Heart left ventricle (tissue), 16 donors: ENCODE measurements at regions not wholly inside any gene's neighbourhood (a gene's known extent, or its start where the extent isn't known, plus 50 kb on each side); places are given as distances from the start of the nearest gene placed in this dataset.
"Not testable (repeated sequence)": the region's sequence is repeated elsewhere in the genome, so short reads cannot be mapped to it uniquely, and the experiment has no call there.

Experiments
- ATAC-seq, 4 donors: fragments of 200-7000 bp; cut with Tn5 transposase; one replicate each; pipeline ENCODE4 v1.9.1; 2020 to 2022; ENCODE audit warnings: moderate library complexity in 4 of 4, mild to moderate bottlenecking in 3 of 4, moderate number of reproducible peaks in 1 of 4
- DNase-seq, 5 donors: peaks; one replicate each; pipeline ENCODE4 v3.0.0-alpha.2; 2020
- H3K27ac ChIP-seq, 12 donors: fragments of 200-600 bp; sonication (generic) in 4 of 12; one replicate each; pipeline versions ENCODE4 v1.5.0 to v1.8.0; 2016 to 2022; ENCODE audit warnings: mild to moderate bottlenecking in 2 of 12
- H3K27me3 ChIP-seq, 9 donors: fragments of 200-600 bp; sonication (generic) in 2 of 9; one replicate each; pipeline versions ENCODE4 v1.5.1 to v1.8.0; 2016 to 2022; ENCODE audit warnings: mild to moderate bottlenecking in 3 of 9
- H3K36me3 ChIP-seq, 9 donors: fragments of 200-600 bp; sonication (generic) in 2 of 9; one replicate each; pipeline versions ENCODE4 v1.5.0 to v1.8.0; 2018 to 2022; ENCODE audit warnings: mild to moderate bottlenecking in 2 of 9
- H3K4me1 ChIP-seq, 12 donors: fragments of 200-600 bp; sonication (generic) in 4 of 12; one replicate each; pipeline versions ENCODE4 v1.5.0 to v1.8.0; 2016 to 2022; ENCODE audit warnings: mild to moderate bottlenecking in 3 of 12
- H3K4me3 ChIP-seq, 12 donors: fragments of 200-600 bp; sonication (generic) in 4 of 12; one replicate each; pipeline versions ENCODE4 v1.5.0 to v1.8.0; 2017 to 2022; ENCODE audit warnings: mild to moderate bottlenecking in 9 of 12, moderate library complexity in 4 of 12
- H3K9me3 ChIP-seq, 12 donors: fragments of 200-600 bp; sonication (generic) in 4 of 12; one replicate each; pipeline versions ENCODE4 v1.5.0 to v1.8.0; 2016 to 2022; ENCODE audit warnings: mild to moderate bottlenecking in 1 of 12
- POLR2A ChIP-seq, 2 donors: fragments of 450-650 bp; IDR thresholded peaks; one replicate each; pipeline ENCODE4 v1.6.1; 2017; ENCODE audit warnings: antibody characterized with exemption in 2 of 2, mild to moderate bottlenecking in 2 of 2, moderate library complexity in 2 of 2
- WGBS, 4 donors: extraction: QIAGEN DNeasy Blood & Tissue Kit in 2 of 4; methylation state at CpG; one replicate each; pipeline versions ENCODE4 v1.1.5 to v1.1.7; 2013 to 2018; 5-methylcytosine and 5-hydroxymethylcytosine counted together
- intact Hi-C, 10 donors: fragments of 100-400 bp; cut with DNase I; formaldehyde crosslinking; loops; one replicate each; pipeline versions ENCODE4 v1.11.1 to v1.14.2; 2022
- TF ChIP-seq, protein P1 (sequence below), 12 donors: fragments of 200-600 bp; sonication (generic) in 4 of 12; IDR thresholded peaks; one replicate each; pipeline versions ENCODE4 v1.5.0 to v1.8.0; 2018 to 2022; ENCODE audit warnings: antibody characterized with exemption in 12 of 12, mild to moderate bottlenecking in 5 of 12
- donor health status: ischemic (EF 13 %, LVEDD 7.1; RV severe dilation, severe dysfunction).
- donor health status: healthy with polysubstance abuse.
- donor health status: DM: no; HTN: yes; CAD: no.
- donor health status: DM: no; HTN: no; CAD: no.
- donor health status: ischemic (EF 25% LVEDD 6.9; RV normal size, moderate dysfunction).
- donor health status: ischemic (EF 25% LVEDD 5.7; RV mildly dilated, moderate dysfunction).
- donor health status: healthy.
- donor health status: DM: yes; HTN: yes; CAD: no.
- donor health status: ischemic (EF 35%, LVEDD 5.7; RV mildly dilated, moderate dysfunction).
- donor health status: nonischemic (EF 11% LVEDD 7.7; RV severe dilation, severe dysfunction).
- donor health status: DM: yes; HTN: yes; CAD: no.
- donor health status: PGD.
- donor health status: ischemic (EF 29% LVEDD 5.4; RV normal size, mild dysfunction).
- donor health status: nonischemic (EF 23%, LVEDD 6.1; RV moderate dilation, normal function).

DNA sequence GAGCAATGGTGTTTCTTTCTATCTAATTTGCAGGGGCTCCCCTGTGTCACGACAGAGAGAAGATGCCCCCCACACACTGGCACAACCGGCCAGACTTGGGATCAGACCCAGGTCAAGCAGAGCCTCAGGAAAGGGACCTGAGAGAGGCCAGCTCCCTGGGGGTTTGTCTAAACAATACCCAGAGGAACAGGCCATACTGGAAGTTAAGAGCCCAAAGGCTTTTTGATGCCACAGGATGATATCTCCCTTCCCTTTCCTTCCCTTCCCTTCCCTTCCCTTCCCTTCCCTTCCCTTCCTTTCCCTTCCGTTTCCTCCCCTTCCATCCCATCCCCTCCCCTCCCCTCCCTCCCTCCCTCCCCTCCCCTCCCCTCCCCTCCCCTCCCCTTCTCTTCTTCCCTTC, 139.2 kb downstream of the ARL4C start:
- TF ChIP-seq, protein P1, sequence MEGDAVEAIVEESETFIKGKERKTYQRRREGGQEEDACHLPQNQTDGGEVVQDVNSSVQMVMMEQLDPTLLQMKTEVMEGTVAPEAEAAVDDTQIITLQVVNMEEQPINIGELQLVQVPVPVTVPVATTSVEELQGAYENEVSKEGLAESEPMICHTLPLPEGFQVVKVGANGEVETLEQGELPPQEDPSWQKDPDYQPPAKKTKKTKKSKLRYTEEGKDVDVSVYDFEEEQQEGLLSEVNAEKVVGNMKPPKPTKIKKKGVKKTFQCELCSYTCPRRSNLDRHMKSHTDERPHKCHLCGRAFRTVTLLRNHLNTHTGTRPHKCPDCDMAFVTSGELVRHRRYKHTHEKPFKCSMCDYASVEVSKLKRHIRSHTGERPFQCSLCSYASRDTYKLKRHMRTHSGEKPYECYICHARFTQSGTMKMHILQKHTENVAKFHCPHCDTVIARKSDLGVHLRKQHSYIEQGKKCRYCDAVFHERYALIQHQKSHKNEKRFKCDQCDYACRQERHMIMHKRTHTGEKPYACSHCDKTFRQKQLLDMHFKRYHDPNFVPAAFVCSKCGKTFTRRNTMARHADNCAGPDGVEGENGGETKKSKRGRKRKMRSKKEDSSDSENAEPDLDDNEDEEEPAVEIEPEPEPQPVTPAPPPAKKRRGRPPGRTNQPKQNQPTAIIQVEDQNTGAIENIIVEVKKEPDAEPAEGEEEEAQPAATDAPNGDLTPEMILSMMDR (IDR thresholded peaks at IDR 0.05): no peak
- no peak for TF ChIP-seq POLR2A (IDR thresholded peaks at IDR 0.05)
- Histone ChIP-seq H3K27ac (no peak overlapping the region), H3K9me3 (peaks cover 0 to 26% (median 6%) of the 10 kb centered on the region in 12 donors), H3K4me3 (no peak overlapping the region), H3K27me3 (peaks cover 0 to 21% (median 0%) of the 10 kb centered on the region in 9 donors), H3K4me1 (no peaks in the 10 kb centered on the region), H3K36me3 (no peaks in the 10 kb centered on the region)
- DNase-seq: no peak
- intact Hi-C loops: no loop called here
- WGBS, 4 donors: 42 to 83% (median 57%) methylated on average over 2 to 3 of the region's 3 CpGs
- no peak for ATAC-seq

DNA sequence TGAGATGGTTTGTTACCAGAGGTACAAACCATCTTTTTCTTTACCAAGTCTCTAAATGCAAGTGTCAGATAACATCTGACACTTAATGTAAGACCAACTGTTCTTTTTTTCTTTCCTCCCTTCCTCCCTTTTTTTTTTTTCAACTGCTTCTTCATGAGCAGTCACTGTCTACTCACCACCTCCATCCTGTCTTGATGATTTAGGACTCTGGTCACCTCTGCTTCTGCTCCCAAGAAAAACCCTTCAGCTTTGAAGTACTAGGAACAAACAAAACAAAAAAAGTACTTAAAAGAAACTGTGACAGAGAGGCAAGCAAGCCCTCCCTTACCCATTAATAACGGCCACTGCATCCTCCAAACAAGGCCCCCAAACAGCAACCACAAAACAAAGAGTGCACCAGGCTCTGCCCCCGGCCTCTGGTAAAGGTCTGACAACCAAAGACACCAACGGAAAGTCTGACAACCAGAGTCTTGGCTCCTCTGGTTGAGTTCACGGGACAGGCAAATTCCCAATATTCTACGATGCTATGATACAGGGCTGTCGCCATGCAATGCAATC, 141.0 kb downstream of the ARL4C start:
- no peak for DNase-seq

DNA sequence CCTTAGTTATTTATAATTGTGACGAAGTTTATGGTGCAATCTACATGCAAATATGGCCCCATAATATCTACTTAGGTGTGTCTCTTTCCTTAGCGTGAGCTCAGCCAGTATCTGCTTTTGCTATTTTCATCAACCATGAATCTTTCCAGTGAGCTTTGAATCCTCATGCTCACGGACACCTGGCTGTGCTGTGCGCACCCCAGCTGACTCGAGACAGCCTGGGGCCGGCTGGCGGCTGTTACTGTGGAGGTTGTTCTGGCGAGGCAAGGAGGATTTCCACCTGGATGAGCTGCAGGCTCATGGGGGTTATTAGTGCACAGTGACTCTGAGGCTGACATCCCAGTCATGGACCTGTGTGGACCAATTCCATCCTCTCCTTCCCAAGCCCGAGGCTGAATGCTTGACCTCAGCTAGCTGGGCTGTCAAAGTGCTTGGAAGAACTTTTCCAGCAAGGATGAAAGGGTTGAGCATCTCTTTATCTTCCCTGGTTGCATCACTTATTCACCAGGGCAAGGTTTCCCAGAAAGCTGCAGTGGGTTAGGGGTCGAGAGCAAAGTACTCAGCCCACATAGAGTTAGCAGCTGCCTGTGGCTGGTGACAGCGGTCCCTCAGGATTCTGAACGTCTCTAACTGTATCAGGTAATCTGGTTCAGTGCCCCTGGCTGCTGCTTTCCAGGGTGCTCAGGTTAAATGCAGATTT, 141.7 kb downstream of the ARL4C start:
- Histone ChIP-seq H3K9me3 (peaks cover 0 to 33% (median 6%) of the 10 kb centered on the region in 12 donors), H3K36me3 (no peaks in the 10 kb centered on the region), H3K27me3 (peaks cover 0 to 11% (median 0%) of the 10 kb centered on the region in 9 donors), H3K27ac (no peak overlapping the region), H3K4me1 (no peaks in the 10 kb centered on the region), H3K4me3 (no peak overlapping the region)
- DNase-seq (no peak), ATAC-seq (no peak)
- intact Hi-C loops: no loop called here
- TF ChIP-seq POLR2A (IDR thresholded peaks at IDR 0.05): no peak
- TF ChIP-seq, protein P1 (IDR thresholded peaks at IDR 0.05): no peak
- WGBS, 4 donors: 46 to 55% (median 51%) methylated on average over 12 of the region's 12 CpGs

More for the DNA sequence above, 141.0 kb downstream of the ARL4C start:
- ATAC-seq: no peak
- 48 to 64% (median 54%) methylated on average over 6 of the region's 6 CpGs for WGBS, 4 donors
- Histone ChIP-seq H3K27ac (no peak overlapping the region), H3K36me3 (no peaks in the 10 kb centered on the region), H3K9me3 (peaks cover 0 to 33% (median 6%) of the 10 kb centered on the region in 12 donors), H3K4me3 (no peak overlapping the region), H3K27me3 (peaks cover 0 to 13% (median 0%) of the 10 kb centered on the region in 9 donors), H3K4me1 (no peaks in the 10 kb centered on the region)
- intact Hi-C loops: no loop called here
- no peak for TF ChIP-seq POLR2A (IDR thresholded peaks at IDR 0.05)
- TF ChIP-seq, protein P1 (IDR thresholded peaks at IDR 0.05): no peak

DNA sequence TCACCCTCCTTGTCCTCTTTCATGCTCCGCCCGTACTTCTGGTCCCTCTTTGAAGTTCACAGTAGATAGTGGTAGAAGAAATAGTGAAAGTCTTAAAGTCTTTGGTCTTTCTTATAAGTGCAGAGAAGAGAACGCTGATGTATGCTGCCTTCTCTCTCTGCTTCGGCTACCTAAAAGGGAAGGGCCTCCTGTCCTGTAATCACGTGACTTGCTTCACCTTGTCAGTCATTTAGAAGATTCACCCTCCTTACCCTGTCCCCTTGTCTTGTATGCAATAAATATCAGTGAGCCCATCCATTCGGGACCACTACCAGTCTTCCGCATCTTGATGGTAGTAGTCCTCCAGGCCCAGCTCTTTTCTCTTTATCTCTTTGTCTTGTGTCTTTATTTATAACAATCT, 144.6 kb downstream of the ARL4C start:
- H3K27me3 ChIP-seq: peaks cover 0 to 11% (median 0%) of the 10 kb centered on the region in 9 donors
- intact Hi-C loops: no loop called here

DNA sequence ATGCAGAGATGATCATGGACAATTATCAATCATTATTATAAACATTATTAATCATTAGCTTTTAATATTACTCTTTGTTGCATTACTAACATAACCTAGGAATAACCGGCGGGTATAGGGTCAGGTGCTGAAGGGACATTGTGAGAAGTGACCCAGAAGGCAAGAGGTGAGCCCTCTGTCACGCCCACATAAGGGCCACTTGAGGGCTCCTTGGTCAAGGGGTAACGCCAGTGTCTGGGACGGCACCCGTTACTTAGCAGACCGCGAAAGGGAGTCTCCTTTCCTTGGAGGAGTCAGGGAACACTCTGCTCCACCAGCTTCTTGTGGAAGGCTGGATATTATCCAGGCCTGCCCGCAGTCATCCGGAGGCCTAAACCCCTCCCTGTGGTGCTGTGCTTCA, 145.0 kb downstream of the ARL4C start:
- Histone ChIP-seq H3K27me3 (peaks cover 0 to 11% (median 0%) of the 10 kb centered on the region in 9 donors), H3K4me1 (peaks cover 0 to 14% (median 0%) of the 10 kb centered on the region in 12 donors), H3K9me3 (peaks cover 0 to 17% (median 4%) of the 10 kb centered on the region in 12 donors)
- intact Hi-C loops, ATAC-seq, DNase-seq, H3K4me3 ChIP-seq, H3K27ac ChIP-seq, H3K36me3 ChIP-seq: not testable (repeated sequence)
- 80 to 91% (median 89%) methylated on average over 10 of the region's 10 CpGs for WGBS, 4 donors

More for the DNA sequence above, 144.6 kb downstream of the ARL4C start:
- no peak overlapping the region for H3K4me3 ChIP-seq
- peaks cover 0 to 13% (median 0%) of the 10 kb centered on the region in 12 donors for H3K4me1 ChIP-seq
- no peak for DNase-seq
- H3K36me3 ChIP-seq: no peaks in the 10 kb centered on the region
- peaks cover 0 to 17% (median 4%) of the 10 kb centered on the region in 12 donors for H3K9me3 ChIP-seq
- TF ChIP-seq, protein P1 (IDR thresholded peaks at IDR 0.05): no peak
- TF ChIP-seq POLR2A (IDR thresholded peaks at IDR 0.05): no peak
- 92 to 94% (median 93%) methylated on average over 7 of the region's 7 CpGs for WGBS, 4 donors
- ATAC-seq: no peak
- no peak overlapping the region for H3K27ac ChIP-seq
